H9 (cell line): ENCODE measurements at regions not wholly inside any gene's neighbourhood (a gene's known extent, or its start where the extent isn't known, plus 50 kb on each side); places are given as distances from the start of the nearest gene placed in this dataset.

ENCODE experiments used
- DNase-seq: peaks from one replicate; pipeline ENCODE4 v3.0.0-alpha.2; 2017
- H2AFZ ChIP-seq: one replicate; pipeline ENCODE4 v1.6.1; 2013; ENCODE audit warnings: mild to moderate bottlenecking, low read length, control low read depth, moderate library complexity
- H2AK5ac ChIP-seq: 2 replicates; pipeline ENCODE4 v1.6.1; 2013; ENCODE audit warnings: low read length, control low read depth, mixed read lengths; ENCODE audit not compliant: insufficient read length
- H2BK120ac ChIP-seq: one replicate; pipeline ENCODE4 v1.6.1; 2013; ENCODE audit warnings: low read depth, mild to moderate bottlenecking, low read length, control low read depth, inconsistent platforms; ENCODE audit not compliant: poor library complexity, severe bottlenecking
- H2BK12ac ChIP-seq: 2 replicates; pipeline ENCODE4 v1.6.1; 2013; ENCODE audit warnings: low read length, control low read depth, mixed read lengths, low read depth; ENCODE audit not compliant: insufficient read length
- H2BK15ac ChIP-seq: 2 replicates; pipeline ENCODE4 v1.6.1; 2013; ENCODE audit warnings: low read depth, low read length, control low read depth
- H2BK20ac ChIP-seq: one replicate; pipeline ENCODE4 v1.6.1; 2013; ENCODE audit warnings: low read depth, mild to moderate bottlenecking, low read length, control low read depth, inconsistent platforms; ENCODE audit not compliant: poor library complexity, severe bottlenecking
- H2BK5ac ChIP-seq: 2 replicates; pipeline ENCODE4 v1.6.1; 2013; ENCODE audit warnings: low read length, control low read depth, mixed read lengths; ENCODE audit not compliant: insufficient read length
- H3K14ac ChIP-seq: 2 replicates; pipeline ENCODE4 v1.6.1; 2013; ENCODE audit warnings: low read length, control low read depth; ENCODE audit not compliant: insufficient read depth
- H3K18ac ChIP-seq: 2 replicates; pipeline ENCODE4 v1.6.1; 2013; ENCODE audit warnings: low read depth, mild to moderate bottlenecking, mixed read lengths, low read length, control low read depth; ENCODE audit not compliant: insufficient read length
- H3K23ac ChIP-seq: 2 replicates; pipeline ENCODE4 v1.6.1; 2013; ENCODE audit warnings: low read length, control low read depth, mixed read lengths, low read depth; ENCODE audit not compliant: insufficient read length
- H3K23me2 ChIP-seq: 2 replicates; pipeline ENCODE4 v1.6.1; 2013; ENCODE audit warnings: low read depth, mild to moderate bottlenecking, mixed read lengths, low read length, control low read depth; ENCODE audit not compliant: insufficient read length, poor library complexity, severe bottlenecking
- H3K27ac ChIP-seq: 2 replicates; pipeline ENCODE4 v1.5.1; 2013; ENCODE audit warnings: low read length, control low read depth, mixed read lengths, low read depth; ENCODE audit not compliant: insufficient read length
- H3K27me3 ChIP-seq: 2 replicates; pipeline ENCODE4 v1.6.1; 2013; ENCODE audit warnings: low read length, control low read depth, inconsistent platforms; ENCODE audit not compliant: insufficient read depth
- H3K4ac ChIP-seq: 2 replicates; pipeline ENCODE4 v1.6.1; 2013; ENCODE audit warnings: low read depth, mild to moderate bottlenecking, control low read depth, inconsistent platforms, low read length, moderate library complexity
- H3K4me1 ChIP-seq: 2 replicates; pipeline ENCODE4 v1.6.1; 2013; ENCODE audit warnings: low read length, control low read depth, inconsistent platforms; ENCODE audit not compliant: insufficient read depth
- H3K4me2 ChIP-seq: 2 replicates; pipeline ENCODE4 v1.6.1; 2013; ENCODE audit warnings: low read length, control low read depth, mixed read lengths; ENCODE audit not compliant: insufficient read length, insufficient read depth
- H3K56ac ChIP-seq: 2 replicates; pipeline ENCODE4 v1.6.1; 2013; ENCODE audit warnings: low read depth, mild to moderate bottlenecking, mixed read lengths, low read length, control low read depth; ENCODE audit not compliant: insufficient read length
- H3K79me1 ChIP-seq: 2 replicates; pipeline ENCODE4 v1.6.1; 2013; ENCODE audit warnings: low read depth, mild to moderate bottlenecking, moderate library complexity, low read length, control low read depth, inconsistent platforms; ENCODE audit not compliant: insufficient read depth, poor library complexity, severe bottlenecking
- H3K79me2 ChIP-seq: 2 replicates; pipeline ENCODE4 v1.6.1; 2013; ENCODE audit warnings: low read length, control low read depth, inconsistent platforms; ENCODE audit not compliant: insufficient read depth
- H3K9ac ChIP-seq: 2 replicates; pipeline ENCODE4 v1.6.1; 2013; ENCODE audit warnings: low read length, control low read depth, mixed read lengths; ENCODE audit not compliant: insufficient read length; ENCODE audit errors: extremely low read depth
- H3K9me3 ChIP-seq: one replicate; pipeline ENCODE4 v1.6.1; 2013; ENCODE audit warnings: low read depth, low read length, inconsistent platforms; ENCODE audit not compliant: control insufficient read depth
- H3T11ph ChIP-seq: one replicate; pipeline ENCODE4 v1.6.1; 2013; ENCODE audit warnings: mild to moderate bottlenecking, low read length, control low read depth, inconsistent platforms
- H4K20me1 ChIP-seq: one replicate; pipeline ENCODE4 v1.6.1; 2013; ENCODE audit not compliant: control insufficient read depth, insufficient read length, insufficient read depth
- H4K5ac ChIP-seq: 2 replicates; pipeline ENCODE4 v1.6.1; 2013; ENCODE audit warnings: low read depth, mild to moderate bottlenecking, mixed read lengths, low read length, control low read depth; ENCODE audit not compliant: insufficient read length
- H4K8ac ChIP-seq: replicated peaks from 2 replicates; pipeline ENCODE4 v1.6.1; 2013; ENCODE audit warnings: low read length, control low read depth, mixed read lengths, low read depth; ENCODE audit not compliant: insufficient read length
- H4K91ac ChIP-seq: 2 replicates; pipeline ENCODE4 v1.6.1; 2013; ENCODE audit warnings: low read depth, mild to moderate bottlenecking, moderate library complexity, mixed read lengths, low read length, control low read depth; ENCODE audit not compliant: insufficient read length
- H3K27ac Mint-ChIP-seq, 3 experiments: 2 replicates in 2 of 3; 3 replicates in 1 of 3; pipeline ENCODE4 v1.8.0; 2020 to 2021; ENCODE audit warnings: mixed read lengths in 3 of 3, mild to moderate bottlenecking in 1 of 3, moderate library complexity in 1 of 3
- H3K27me3 Mint-ChIP-seq: 2 replicates; pipeline ENCODE4 v1.8.0; 2021; ENCODE audit warnings: low read depth, mild to moderate bottlenecking, moderate library complexity, mixed read lengths
- H3K36me3 Mint-ChIP-seq, 3 experiments: 2 replicates in 2 of 3; 3 replicates in 1 of 3; pipeline ENCODE4 v1.8.0; 2020 to 2021; ENCODE audit warnings: low read depth in 3 of 3, mixed read lengths in 3 of 3; ENCODE audit not compliant: insufficient read depth in 1 of 3
- H3K4me1 Mint-ChIP-seq, 2 experiments: 2 replicates each; pipeline ENCODE4 v1.8.0; 2020; ENCODE audit warnings: mixed read lengths in 2 of 2
- H3K4me3 Mint-ChIP-seq, 2 experiments: 2 replicates in 1 of 2; 3 replicates in 1 of 2; pipeline ENCODE4 v1.8.0; 2020 to 2021; ENCODE audit warnings: mild to moderate bottlenecking in 2 of 2, mixed read lengths in 2 of 2, moderate library complexity in 1 of 2
- H3K9me3 Mint-ChIP-seq, 2 experiments: 2 replicates in 1 of 2; 3 replicates in 1 of 2; pipeline ENCODE4 v1.8.0; 2020; ENCODE audit warnings: mild to moderate bottlenecking in 2 of 2, mixed read lengths in 2 of 2, moderate library complexity in 1 of 2
- CTCF ChIP-seq: fragments of 200-600 bp; sonication (generic); conservative IDR thresholded peaks from 3 replicates; pipeline ENCODE4 v1.8.0; 2021; ENCODE audit warnings: antibody characterized with exemption, mild to moderate bottlenecking
- WGBS: extraction: QIAGEN DNeasy Blood & Tissue Kit; methylation state at CpG from one replicate; pipeline ENCODE4 v1.1.7; 2013; ENCODE audit warnings: missing lambda C conversion rate, low lambda C conversion rate, mixed read lengths; ENCODE audit not compliant: insufficient read length; ENCODE audit errors: extremely low coverage; 5-methylcytosine and 5-hydroxymethylcytosine counted together

DNA sequence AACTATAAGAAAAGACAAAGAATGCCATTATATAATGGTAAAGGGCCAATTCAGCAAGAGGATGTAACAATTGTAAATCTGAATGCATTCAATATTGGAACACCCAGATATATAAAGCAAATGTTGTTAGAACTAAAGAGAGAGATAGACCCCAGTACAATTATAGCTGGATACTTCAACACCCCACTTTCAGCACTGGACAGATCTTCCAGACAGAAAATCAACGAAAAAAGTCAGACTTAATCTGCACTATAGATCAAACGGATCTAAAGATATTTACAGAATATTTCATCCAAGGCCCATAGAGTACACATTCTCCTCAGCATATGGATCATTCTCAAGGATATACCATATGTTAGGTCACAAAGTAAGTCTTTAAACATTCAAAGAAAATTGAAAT is 194.6 kb upstream of the DACH1 start:
- peaks cover 55% of the 10 kb centered on the region for H3K27me3 Mint-ChIP-seq
- TF ChIP-seq CTCF, result no peak

More for the DNA sequence above, 194.6 kb upstream of the DACH1 start:
- Histone ChIP-seq H3K56ac (no peak overlapping the region), H3K4ac (no peak overlapping the region), H4K5ac (no peak overlapping the region), H3T11ph (no peak overlapping the region), H3K9me3 (no peaks in the 10 kb centered on the region), H2BK15ac (no peak overlapping the region), H2BK20ac (no peak overlapping the region), H2BK120ac (no peak overlapping the region), H2AFZ (no peak overlapping the region), H3K23ac (no peak overlapping the region), H2BK5ac (no peak overlapping the region), H2AK5ac (no peak overlapping the region), H3K4me1 (peaks cover 3% of the 10 kb centered on the region; the same call in 1 of the 2 replicates), H3K79me1 (no peaks in the 10 kb centered on the region), H4K20me1 (no peaks in the 10 kb centered on the region), H4K91ac (no peak overlapping the region), H3K14ac (no peak overlapping the region), H3K27ac (no peak overlapping the region), H3K27me3 (no peaks in the 10 kb centered on the region), H3K18ac (no peak overlapping the region), H3K79me2 (no peaks in the 10 kb centered on the region), H2BK12ac (no peak overlapping the region), H4K8ac (no peak overlapping the region), H3K9ac (no peak overlapping the region), H3K4me2 (no peak overlapping the region), H3K23me2 (no peaks in the 10 kb centered on the region)
- H3K9me3 Mint-ChIP-seq, result peaks cover 15 to 27% of the 10 kb centered on the region in 2 experiments
- H3K4me1 Mint-ChIP-seq, result peaks cover 20 to 29% of the 10 kb centered on the region in 2 experiments
- no peak for DNase-seq
- no peak overlapping the region for H3K4me3 Mint-ChIP-seq
- H3K27ac Mint-ChIP-seq, result no peak overlapping the region
- peaks cover 0 to 17% (median 8%) of the 10 kb centered on the region in 3 experiments; a peak in 3 of 7 replicates for H3K36me3 Mint-ChIP-seq
- WGBS, result no CpG with 5 or more reads among the region's 2 CpGs
